Activated CD4-positive, alpha-beta T cell treated with anti-CD3 and anti-CD28 coated beads for 24 hours (primary cell): ENCODE measurements at regions not wholly inside any gene's neighbourhood (a gene's known extent, or its start where the extent isn't known, plus 50 kb on each side); places are given as distances from the start of the nearest gene placed in this dataset.
A peak's percentile ranks its signal among the peaks of the same experiment; 100 is the strongest.

Experiments
- DNase-seq, 2 donors: peaks; one replicate each; pipeline ENCODE4 v3.0.0-alpha.2; 2020; ENCODE audit warnings: low read depth in 2 of 2

DNA sequence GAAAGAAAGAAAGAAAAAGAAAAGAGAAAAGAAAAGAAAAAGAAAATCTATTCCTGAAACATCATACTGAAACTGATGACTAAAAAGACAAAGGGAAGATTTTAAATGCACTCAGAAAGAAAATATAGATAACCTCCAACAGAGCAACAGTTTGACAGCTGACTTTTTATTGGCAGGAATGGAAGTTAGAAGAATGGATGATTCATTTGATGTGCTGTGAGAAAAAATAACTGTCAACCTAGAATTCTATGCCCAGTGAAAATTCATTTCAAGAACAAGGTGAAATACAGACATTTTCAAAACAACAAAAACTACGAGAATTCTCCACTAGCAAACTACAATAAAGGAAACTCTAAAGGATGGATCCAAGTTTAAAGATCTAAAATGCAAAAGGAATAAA is 50.5 kb upstream of the HSPA12A start:
- DNase-seq: no peak

DNA sequence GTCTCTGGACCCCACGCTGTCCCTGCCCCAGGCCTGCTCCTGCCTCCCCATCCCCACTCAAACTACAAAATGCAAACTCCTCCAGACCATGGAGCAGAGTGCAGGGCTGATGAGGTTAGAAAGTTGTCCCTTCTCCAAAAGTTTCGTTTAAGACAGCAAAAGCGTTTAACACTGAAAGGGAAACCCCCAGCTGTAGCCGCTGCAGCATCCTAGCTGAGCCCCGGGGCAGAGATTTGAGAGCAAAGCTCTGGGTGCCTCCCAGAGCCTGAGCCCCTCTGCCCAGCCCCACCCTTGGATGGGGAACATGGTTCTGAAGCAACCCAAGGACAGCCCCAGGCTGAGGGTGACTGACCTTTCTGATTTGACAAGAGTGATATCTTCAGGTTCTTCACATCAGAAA is 52.8 kb upstream of the ENO4 start:
- no peak for DNase-seq

GRCh38 chr10:116796910-116797513 is 52.3 kb upstream of the ENO4 start:
- DNase-seq: peak; percentile 60 to 64

DNA sequence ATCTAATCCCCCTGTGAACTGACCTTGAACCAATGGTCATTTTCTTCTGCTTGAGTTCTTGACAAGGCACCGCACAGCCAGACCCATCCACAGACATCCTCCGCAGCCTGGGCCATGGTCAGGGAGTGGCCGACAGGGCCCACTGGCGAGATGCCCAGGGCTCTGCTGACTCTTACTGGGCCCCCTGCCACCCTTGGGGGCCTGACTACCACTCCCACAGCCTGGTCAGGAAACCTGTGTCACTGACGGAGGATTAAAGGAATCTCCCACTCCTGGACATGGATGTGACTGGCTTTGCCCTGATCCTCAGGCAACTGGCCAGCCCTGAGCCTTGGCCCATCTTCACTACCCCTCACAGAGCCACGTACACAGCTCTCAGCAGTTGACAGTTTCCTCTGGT is 50.4 kb upstream of the ENO4 start:
- no peak for DNase-seq
